Cardiac septum (tissue), 1 donor: ENCODE measurements at regions not wholly inside any gene's neighbourhood (a gene's known extent, or its start where the extent isn't known, plus 50 kb on each side); places are given as distances from the start of the nearest gene placed in this dataset.
"Not testable (repeated sequence)": the region's sequence is repeated elsewhere in the genome, so short reads cannot be mapped to it uniquely, and the experiment has no call there.

Source experiments
- DNase-seq: peaks from one replicate; pipeline ENCODE4 v3.0.0-alpha.2; 2020; ENCODE audit warnings: low spot score
- intact Hi-C: fragments of 100-400 bp; cut with DNase I; formaldehyde crosslinking; loops from one replicate; pipeline ENCODE4 v1.14.0; 2022
- donor health status: DM: no; HTN: no; CAD: no.

DNA sequence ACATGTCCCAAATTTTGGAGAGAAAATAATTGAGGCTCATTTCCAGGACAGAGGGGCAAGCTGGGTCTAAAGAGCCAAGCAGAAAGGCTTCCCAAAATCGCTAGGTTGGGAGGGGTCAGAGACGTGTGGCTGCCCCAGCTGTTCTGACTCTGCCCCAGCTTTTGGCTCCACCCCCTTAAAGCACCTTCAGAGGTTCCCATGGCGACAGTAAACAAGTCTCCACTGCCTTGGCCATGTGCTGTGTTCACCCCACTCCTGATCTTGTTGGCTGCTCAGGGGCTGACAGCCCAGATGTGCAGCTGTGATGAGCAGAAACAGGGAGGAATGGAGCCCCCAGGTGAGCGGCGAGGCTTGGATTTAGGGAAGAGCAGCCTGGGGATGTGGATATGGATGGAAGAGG, 72.8 kb upstream of the SPTLC3 start:
- no peak for DNase-seq
- intact Hi-C loops, result no loop called here

DNA sequence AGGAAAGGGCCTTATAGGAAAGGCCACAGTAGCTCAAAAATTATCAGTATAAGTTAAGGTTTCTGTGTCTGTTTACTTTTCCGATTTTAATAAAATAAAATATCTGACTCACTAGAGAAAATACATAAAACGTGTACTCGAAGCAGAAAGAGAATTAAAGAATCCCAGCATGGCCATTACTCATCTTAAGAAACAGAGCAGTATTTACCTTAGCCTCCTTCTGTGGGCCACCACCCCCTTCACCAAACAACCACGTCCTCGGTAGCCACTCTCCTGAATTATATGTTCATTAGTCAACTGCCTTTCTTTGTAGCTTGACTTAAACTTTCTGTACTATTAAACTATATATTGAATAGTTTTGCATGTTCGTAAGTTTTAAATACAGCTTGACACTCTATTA, 72.2 kb upstream of the SPTLC3 start:
- intact Hi-C loops, result no loop called here
- DNase-seq, result no peak

DNA sequence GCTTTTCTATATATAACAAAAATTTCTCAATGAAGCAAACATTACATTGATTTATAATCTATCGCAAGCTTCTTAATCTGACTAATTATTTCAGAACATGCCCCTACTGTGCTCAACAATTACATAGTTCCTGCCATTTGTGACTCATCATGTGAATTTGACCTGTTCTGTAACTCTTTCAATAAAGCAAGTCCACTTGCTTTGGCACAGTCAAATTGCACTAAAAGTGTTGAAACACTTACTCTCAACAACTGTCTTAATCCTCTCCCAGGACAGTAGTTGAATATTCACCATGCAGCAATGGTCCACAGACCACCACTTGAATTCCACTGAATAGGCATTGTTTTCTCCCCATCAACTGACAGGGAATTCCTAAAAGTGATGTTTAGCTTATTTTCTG, 67.7 kb upstream of the SPTLC3 start:
- intact Hi-C loops, result no loop called here
- no peak for DNase-seq

DNA sequence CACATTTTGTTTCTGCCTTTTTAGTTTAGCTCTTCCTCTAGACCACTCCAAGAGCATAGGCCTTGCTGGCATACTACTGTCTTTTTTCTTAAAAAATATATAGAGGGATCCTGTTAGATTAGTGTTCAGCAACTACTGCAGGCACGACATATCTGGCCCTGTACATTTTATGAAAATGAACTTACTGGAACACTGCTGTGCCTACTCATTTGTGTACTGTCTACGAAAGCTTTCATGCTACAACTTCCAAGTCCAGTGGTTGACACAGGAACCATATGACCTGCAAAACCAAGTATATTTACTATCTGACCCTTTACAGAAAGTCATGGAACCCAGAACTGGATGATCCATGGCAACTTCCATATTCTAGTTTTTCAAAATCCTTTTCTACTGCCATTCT, 66.6 kb upstream of the SPTLC3 start:
- DNase-seq, result no peak
- intact Hi-C loops, result no loop called here

DNA sequence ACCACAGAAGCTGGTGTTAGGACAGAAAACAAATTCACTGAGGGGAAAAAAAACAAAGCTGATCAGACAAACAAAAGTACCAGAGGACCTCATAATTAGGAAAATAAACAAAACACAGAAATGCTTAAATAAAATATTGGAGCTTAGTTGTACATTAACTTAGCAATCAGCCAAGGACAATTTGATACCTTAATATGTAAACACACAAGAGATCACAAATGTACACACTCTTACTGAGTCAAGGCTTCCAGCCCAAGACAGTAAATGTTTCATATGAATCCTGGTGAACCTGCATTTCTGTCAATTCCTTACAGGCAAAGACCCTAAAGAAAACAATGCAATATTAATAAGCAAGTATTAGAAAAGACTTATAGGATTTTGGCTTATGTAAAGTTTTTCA, 62.0 kb upstream of the SPTLC3 start:
- DNase-seq, result no peak
- intact Hi-C loops, result no loop called here

DNA sequence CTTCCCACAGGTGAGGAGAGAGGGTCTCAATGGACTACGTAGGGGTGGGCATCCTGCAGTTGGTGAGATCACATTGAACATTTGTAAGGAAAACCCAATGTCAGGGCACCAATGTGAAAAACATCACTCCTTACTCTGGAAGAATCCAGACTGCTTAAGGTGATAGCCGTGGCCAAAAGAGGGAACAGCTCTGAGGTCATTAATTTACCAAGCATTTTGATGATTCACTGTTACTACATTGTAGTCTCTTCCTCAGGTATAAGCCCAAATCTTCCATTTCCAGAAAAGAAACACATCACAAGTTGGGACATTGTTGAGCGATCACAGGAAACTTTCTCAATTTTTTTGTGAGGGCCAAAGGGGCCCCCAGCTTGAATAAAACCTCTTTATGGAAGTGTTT, 61.1 kb upstream of the SPTLC3 start:
- intact Hi-C loops, result no loop called here
- DNase-seq, result no peak

DNA sequence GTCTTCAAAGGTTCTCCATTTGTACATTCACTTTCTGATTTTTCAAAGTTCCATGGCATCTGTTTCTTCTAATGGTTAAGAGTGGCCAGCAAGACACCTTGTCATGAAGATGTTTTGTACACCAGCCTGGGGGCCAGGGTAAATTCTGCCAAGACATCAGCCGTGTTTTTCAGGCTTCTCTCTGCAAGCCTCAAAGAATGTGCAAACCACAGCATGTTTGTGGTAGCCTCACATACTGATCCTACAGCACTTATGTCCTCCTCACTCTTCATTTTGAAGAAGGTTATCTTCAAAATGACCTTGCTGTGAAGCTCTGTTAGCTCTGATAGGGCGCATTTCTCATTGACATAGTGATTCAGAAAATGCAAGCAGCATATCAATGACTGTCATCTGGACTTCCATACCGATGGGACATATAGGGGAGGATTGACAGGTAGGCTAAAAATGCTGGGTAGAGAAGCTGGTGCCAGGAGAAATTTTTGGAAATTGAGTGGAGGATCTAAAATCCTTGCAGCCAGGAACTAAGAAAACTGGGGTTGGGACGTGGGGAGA, 59.3 kb upstream of the SPTLC3 start:
- no peak for DNase-seq
- intact Hi-C loops, result no loop called here

DNA sequence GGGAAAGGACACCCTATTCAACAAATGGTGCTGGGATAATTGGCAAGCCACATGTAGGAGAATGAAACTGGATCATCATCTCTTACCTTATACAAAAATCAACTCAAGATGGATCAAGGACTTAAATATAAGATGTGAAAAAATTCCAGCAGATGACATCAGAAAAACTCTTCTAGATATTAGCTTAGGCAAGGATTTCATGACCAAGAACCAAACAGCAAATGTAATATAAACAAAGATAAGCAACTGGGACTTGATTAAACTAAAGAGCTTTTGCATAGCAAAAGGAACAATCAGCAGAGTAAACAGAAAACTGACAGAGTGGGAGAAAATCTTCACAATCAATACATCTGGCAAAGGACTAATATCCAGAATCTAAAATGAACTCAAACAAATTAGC, 54.5 kb upstream of the SPTLC3 start:
- intact Hi-C loops, DNase-seq: not testable (repeated sequence)

DNA sequence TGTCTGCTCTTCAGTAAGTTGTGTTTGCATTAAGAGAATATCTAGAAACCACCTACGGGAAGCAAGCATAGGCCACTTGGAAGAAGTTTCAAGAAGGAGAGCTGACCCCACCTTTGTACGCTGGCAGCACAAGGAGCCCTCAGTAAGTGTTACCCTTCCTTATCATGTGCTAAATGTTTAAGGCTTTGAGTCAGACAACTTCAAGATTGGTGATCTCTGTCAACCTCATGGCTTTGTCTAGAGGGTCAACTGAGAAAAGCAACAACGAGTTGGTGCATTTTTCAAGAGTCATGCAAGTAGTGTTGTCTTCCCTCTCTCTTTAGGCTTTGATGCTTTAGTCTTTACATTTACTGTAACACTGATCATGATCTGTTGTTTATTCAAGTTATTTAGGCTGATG, 53.2 kb upstream of the SPTLC3 start:
- DNase-seq, result no peak
- intact Hi-C loops, result no loop called here

DNA sequence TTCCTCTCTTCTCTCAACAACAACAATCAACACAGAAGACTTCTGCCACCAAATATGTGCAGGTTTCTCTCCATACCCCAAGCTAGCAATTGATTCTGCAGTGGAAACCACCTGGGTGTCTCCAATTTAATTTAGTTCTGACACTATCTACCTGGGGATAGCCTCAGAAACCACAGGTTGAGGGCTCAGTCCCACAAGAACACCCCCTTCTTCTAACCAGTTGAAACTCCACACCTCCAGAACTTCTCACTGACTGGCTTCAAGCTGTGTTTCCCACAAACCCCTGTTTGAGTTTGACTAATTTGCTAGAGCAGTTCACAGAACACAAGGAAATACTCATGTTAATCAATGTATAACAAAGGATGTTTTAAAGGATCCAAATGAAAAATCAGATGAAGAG, 52.5 kb upstream of the SPTLC3 start:
- intact Hi-C loops, result no loop called here
- DNase-seq, result no peak

DNA sequence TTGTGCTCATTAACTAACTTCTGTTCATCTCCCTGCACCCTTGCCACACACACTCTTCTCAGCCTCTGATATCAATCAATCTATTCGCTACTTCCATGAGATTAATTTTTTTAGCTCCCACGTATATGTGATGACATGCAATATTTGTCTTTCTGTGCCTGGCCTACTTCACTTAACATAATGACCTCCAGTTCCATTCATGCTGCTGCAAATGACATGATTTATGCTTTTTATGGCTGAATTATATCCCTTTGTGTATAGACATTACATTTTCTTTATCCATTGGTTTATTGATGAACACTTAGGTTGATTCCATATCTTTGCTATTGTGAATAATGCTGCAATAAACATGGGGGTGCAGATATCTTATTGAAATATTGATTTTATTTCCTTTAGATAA, 50.8 kb upstream of the SPTLC3 start:
- intact Hi-C loops, result no loop called here
- no peak for DNase-seq
